Neural progenitor cell (in vitro differentiated cells): ENCODE measurements at regions not wholly inside any gene's neighbourhood (a gene's known extent, or its start where the extent isn't known, plus 50 kb on each side); places are given as distances from the start of the nearest gene placed in this dataset.

Experiments
- DNase-seq: peaks from one replicate; pipeline ENCODE4 v3.0.0-alpha.2; 2016; ENCODE audit warnings: low spot score
- H2AFZ ChIP-seq: fragments of 200-600 bp; sonication (generic); replicated peaks from 2 replicates; pipeline ENCODE4 v1.6.1; 2016; ENCODE audit warnings: antibody characterized with exemption
- H3F3A ChIP-seq: fragments of 200-600 bp; sonication (generic); 2 replicates; pipeline ENCODE4 v1.6.1; 2016; ENCODE audit warnings: antibody characterized with exemption, low read depth
- H3K27ac ChIP-seq: fragments of 200-600 bp; sonication (generic); 2 replicates; pipeline ENCODE4 v1.5.1; 2016; ENCODE audit warnings: mild to moderate bottlenecking
- H3K27me3 ChIP-seq: fragments of 200-600 bp; sonication (generic); 2 replicates; pipeline ENCODE4 v1.6.1; 2016; ENCODE audit warnings: mild to moderate bottlenecking, moderate library complexity
- H3K36me3 ChIP-seq: fragments of 200-600 bp; sonication (generic); 2 replicates; pipeline ENCODE4 v1.5.1; 2016
- H3K4me1 ChIP-seq: fragments of 200-600 bp; sonication (generic); 2 replicates; pipeline ENCODE4 v1.6.1; 2016; ENCODE audit warnings: mixed run types
- H3K4me2 ChIP-seq: fragments of 200-600 bp; sonication (generic); 2 replicates; pipeline ENCODE4 v1.6.1; 2016
- H3K4me3 ChIP-seq: fragments of 200-600 bp; sonication (generic); 2 replicates; pipeline ENCODE4 v1.5.1; 2016
- H3K79me2 ChIP-seq: fragments of 200-600 bp; sonication (generic); 2 replicates; pipeline ENCODE4 v1.6.1; 2016; ENCODE audit warnings: low read depth
- H3K9ac ChIP-seq: fragments of 200-600 bp; sonication (generic); 2 replicates; pipeline ENCODE4 v1.6.1; 2016
- H3K9me3 ChIP-seq: fragments of 200-600 bp; sonication (generic); 2 replicates; pipeline ENCODE4 v1.5.1; 2016; ENCODE audit warnings: low read depth
- H4K20me1 ChIP-seq: fragments of 200-600 bp; sonication (generic); 2 replicates; pipeline ENCODE4 v1.6.1; 2016; ENCODE audit warnings: low read depth
- H3K27ac Mint-ChIP-seq: 3 replicates; pipeline ENCODE4 v1.8.0; 2021; ENCODE audit warnings: mixed read lengths
- H3K27me3 Mint-ChIP-seq: 2 replicates; pipeline ENCODE4 v1.8.0; 2022; ENCODE audit warnings: low read depth, mild to moderate bottlenecking, inconsistent platforms, moderate library complexity, mixed read lengths; ENCODE audit not compliant: insufficient read depth
- H3K36me3 Mint-ChIP-seq: 3 replicates; pipeline ENCODE4 v1.8.0; 2021; ENCODE audit warnings: mixed read lengths
- H3K4me1 Mint-ChIP-seq: 3 replicates; pipeline ENCODE4 v1.8.0; 2021; ENCODE audit warnings: mixed read lengths
- H3K4me3 Mint-ChIP-seq: 3 replicates; pipeline ENCODE4 v1.8.0; 2021; ENCODE audit warnings: mild to moderate bottlenecking, moderate library complexity, mixed read lengths
- H3K9me3 Mint-ChIP-seq: 3 replicates; pipeline ENCODE4 v1.8.0; 2020; ENCODE audit warnings: mixed read lengths
- CTCF ChIP-seq: fragments of 200-600 bp; sonication (generic); IDR thresholded peaks from 2 replicates; pipeline ENCODE4 v1.5.1; 2017; ENCODE audit warnings: antibody characterized with exemption, mild to moderate bottlenecking
- EZH2 ChIP-seq: fragments of 200-600 bp; sonication (generic); IDR thresholded peaks from 2 replicates; pipeline ENCODE4 v1.6.1; 2017; ENCODE audit warnings: antibody characterized with exemption, mild to moderate bottlenecking, moderate library complexity
- EZH2phosphoT487 ChIP-seq: fragments of 200-600 bp; sonication (generic); IDR thresholded peaks from 2 replicates; pipeline ENCODE4 v1.6.1; 2017; ENCODE audit warnings: antibody characterized with exemption

- Histone ChIP-seq H3K4me3 (no peak overlapping the region), H3K36me3 (no peaks in the 10 kb centered on the region), H3K4me1 (peaks cover 12% of the 10 kb centered on the region), H2AFZ (no peak overlapping the region), H3K4me2 (no peak overlapping the region), H3F3A (no peaks in the 10 kb centered on the region), H3K27me3 (no peaks in the 10 kb centered on the region), H3K79me2 (no peaks in the 10 kb centered on the region), H3K9ac (no peak overlapping the region), H3K27ac (no peak overlapping the region), H3K9me3 (no peaks in the 10 kb centered on the region), H4K20me1 (no peaks in the 10 kb centered on the region)
- TF ChIP-seq EZH2phosphoT487 (no peak), CTCF (no peak), EZH2 (no peak)
- H3K9me3 Mint-ChIP-seq, result no peaks in the 10 kb centered on the region
- H3K27ac Mint-ChIP-seq, result no peak overlapping the region
- no peak for DNase-seq
- no peaks in the 10 kb centered on the region for H3K36me3 Mint-ChIP-seq
- H3K4me3 Mint-ChIP-seq, result no peak overlapping the region
- peaks cover 10% of the 10 kb centered on the region for H3K4me1 Mint-ChIP-seq
- H3K27me3 Mint-ChIP-seq, result peaks cover 5% of the 10 kb centered on the region
Measured at GRCh38 chr1:220391491-220391890, 119.2 kb upstream of the RAB3GAP2 start.

GRCh38 chr1:220389634-220390033 is 117.4 kb upstream of the RAB3GAP2 start:
- Histone ChIP-seq H3F3A (no peaks in the 10 kb centered on the region), H3K27me3 (no peaks in the 10 kb centered on the region), H4K20me1 (no peaks in the 10 kb centered on the region), H3K4me2 (no peak overlapping the region), H3K36me3 (no peaks in the 10 kb centered on the region), H3K4me3 (no peak overlapping the region), H3K9ac (no peak overlapping the region), H3K79me2 (no peaks in the 10 kb centered on the region), H3K27ac (no peak overlapping the region), H3K4me1 (peaks cover 12% of the 10 kb centered on the region), H3K9me3 (no peaks in the 10 kb centered on the region), H2AFZ (no peak overlapping the region)
- Mint-ChIP-seq H3K27ac (no peak overlapping the region), H3K36me3 (no peaks in the 10 kb centered on the region), H3K9me3 (peaks cover 13% of the 10 kb centered on the region), H3K4me3 (no peak overlapping the region), H3K27me3 (peaks cover 5% of the 10 kb centered on the region), H3K4me1 (peaks cover 10% of the 10 kb centered on the region)
- TF ChIP-seq EZH2, result no peak
- TF ChIP-seq CTCF, result no peak
- TF ChIP-seq EZH2phosphoT487, result no peak
- DNase-seq, result no peak

GRCh38 chr1:220386494-220387195 is 114.4 kb upstream of the RAB3GAP2 start:
- no peak for DNase-seq
- H3K27ac ChIP-seq, result no peak overlapping the region
- H3K27me3 ChIP-seq, result no peaks in the 10 kb centered on the region
- no peak overlapping the region for H3K4me3 ChIP-seq
- no peak overlapping the region for H3K4me2 ChIP-seq
- no peaks in the 10 kb centered on the region for H3K9me3 ChIP-seq
- H2AFZ ChIP-seq, result no peak overlapping the region
- peaks cover 12% of the 10 kb centered on the region for H3K4me1 ChIP-seq
- H3K4me3 Mint-ChIP-seq, result no peak overlapping the region
- peaks cover 5% of the 10 kb centered on the region for H3K27me3 Mint-ChIP-seq
- TF ChIP-seq CTCF (no peak), EZH2 (no peak), EZH2phosphoT487 (no peak)
- H3F3A ChIP-seq, result no peaks in the 10 kb centered on the region
- H3K9ac ChIP-seq, result no peak overlapping the region
- H3K27ac Mint-ChIP-seq, result peak overlapping the region; percentile 17
- peaks cover 14% of the 10 kb centered on the region for H3K4me1 Mint-ChIP-seq
- no peaks in the 10 kb centered on the region for H3K36me3 ChIP-seq
- H3K79me2 ChIP-seq, result no peaks in the 10 kb centered on the region
- no peaks in the 10 kb centered on the region for H4K20me1 ChIP-seq
- peaks cover 13% of the 10 kb centered on the region for H3K9me3 Mint-ChIP-seq
- H3K36me3 Mint-ChIP-seq, result no peaks in the 10 kb centered on the region
